Liver (tissue), 8 donors: ENCODE measurements at regions not wholly inside any gene's neighbourhood (a gene's known extent, or its start where the extent isn't known, plus 50 kb on each side); places are given as distances from the start of the nearest gene placed in this dataset.
A peak's percentile ranks its signal among the peaks of the same experiment; 100 is the strongest.

ENCODE experiments used
- DNase-seq: peaks from one replicate; pipeline ENCODE4 v3.0.0-alpha.2; 2017; ENCODE audit warnings: low spot score
- H3K27ac ChIP-seq, 2 donors: one replicate each; pipeline ENCODE4 v1.7.0; 2013; ENCODE audit warnings: inconsistent platforms in 2 of 2, low read length in 2 of 2, control low read depth in 1 of 2, low read depth in 1 of 2, mild to moderate bottlenecking in 1 of 2
- H3K27me3 ChIP-seq, 4 donors: one replicate each; pipeline versions ENCODE4 v1.6.1 to v1.7.0; 2013; ENCODE audit warnings: low read length in 3 of 4, inconsistent platforms in 1 of 4, mild to moderate bottlenecking in 1 of 4, moderate library complexity in 1 of 4; ENCODE audit not compliant: control insufficient read depth in 4 of 4, insufficient read depth in 4 of 4
- H3K36me3 ChIP-seq, 4 donors: one replicate each; pipeline versions ENCODE4 v1.6.1 to v1.7.0; 2013; ENCODE audit warnings: low read length in 3 of 4, mild to moderate bottlenecking in 3 of 4, low read depth in 1 of 4, moderate library complexity in 1 of 4; ENCODE audit not compliant: control insufficient read depth in 4 of 4, insufficient read depth in 3 of 4
- H3K4me1 ChIP-seq, 4 donors: one replicate each; pipeline versions ENCODE4 v1.6.1 to v1.7.0; 2013; ENCODE audit warnings: low read length in 3 of 4, mild to moderate bottlenecking in 3 of 4, moderate library complexity in 1 of 4; ENCODE audit not compliant: control insufficient read depth in 4 of 4, insufficient read depth in 4 of 4
- H3K4me3 ChIP-seq, 3 donors: one replicate each; pipeline versions ENCODE4 v1.6.1 to v1.7.0; 2013; ENCODE audit warnings: low read length in 3 of 3, control low read depth in 1 of 3, low read depth in 1 of 3, mild to moderate bottlenecking in 1 of 3
- H3K9ac ChIP-seq, 2 donors: one replicate each; pipeline ENCODE4 v1.7.0; 2013; ENCODE audit warnings: low read length in 2 of 2, mild to moderate bottlenecking in 2 of 2, moderate library complexity in 2 of 2, control low read depth in 1 of 2, low read depth in 1 of 2
- H3K9me3 ChIP-seq, 4 donors: one replicate each; pipeline versions ENCODE4 v1.6.1 to v1.7.0; 2013; ENCODE audit warnings: low read length in 3 of 4; ENCODE audit not compliant: control insufficient read depth in 4 of 4
- CTCF ChIP-seq: fragments of 150-350 bp; IDR thresholded peaks from 2 replicates; pipeline ENCODE4 v1.5.1; 2017; ENCODE audit warnings: improper control_type of control experiment, low read depth, low read length; ENCODE audit not compliant: missing input control
- EGR1 ChIP-seq, 2 donors: IDR thresholded peaks; 2 replicates each; pipeline ENCODE4 v1.6.1; 2016 to 2018; ENCODE audit warnings: antibody characterized with exemption in 2 of 2, low read depth in 2 of 2
- FOXA1 ChIP-seq: IDR thresholded peaks from 2 replicates; pipeline ENCODE4 v1.6.1; 2016; ENCODE audit warnings: antibody characterized with exemption
- FOXA2 ChIP-seq: IDR thresholded peaks from 2 replicates; pipeline ENCODE4 v1.6.1; 2016; ENCODE audit warnings: antibody characterized with exemption
- HNF4A ChIP-seq, 2 donors: conservative IDR thresholded peaks; 2 replicates each; pipeline ENCODE4 v1.6.1; 2016; ENCODE audit warnings: antibody characterized with exemption in 2 of 2, mild to moderate bottlenecking in 2 of 2
- HNF4G ChIP-seq: IDR thresholded peaks from 2 replicates; pipeline ENCODE4 v1.6.1; 2016; ENCODE audit warnings: antibody characterized with exemption
- JUND ChIP-seq, 2 donors: IDR thresholded peaks; 2 replicates each; pipeline ENCODE4 v1.6.1; 2016; ENCODE audit warnings: antibody characterized with exemption in 2 of 2
- NR2F2 ChIP-seq: IDR thresholded peaks from 2 replicates; pipeline ENCODE4 v1.6.1; 2016; ENCODE audit warnings: antibody characterized with exemption
- RAD21 ChIP-seq, 2 donors: IDR thresholded peaks; 2 replicates each; pipeline ENCODE4 v1.6.1; 2016; ENCODE audit warnings: antibody characterized with exemption in 2 of 2, mild to moderate bottlenecking in 2 of 2
- RXRA ChIP-seq, 2 donors: IDR thresholded peaks; 2 replicates each; pipeline ENCODE4 v1.6.1; 2017 to 2018; ENCODE audit warnings: antibody characterized with exemption in 2 of 2, mild to moderate bottlenecking in 1 of 2
- SP1 ChIP-seq: IDR thresholded peaks from 2 replicates; pipeline ENCODE4 v1.6.1; 2018; ENCODE audit warnings: antibody characterized with exemption, mild to moderate bottlenecking
- TAF1 ChIP-seq: conservative IDR thresholded peaks from 2 replicates; pipeline ENCODE4 v1.6.1; 2016; ENCODE audit warnings: antibody characterized with exemption, mild to moderate bottlenecking
- YY1 ChIP-seq: IDR thresholded peaks from 2 replicates; pipeline ENCODE4 v1.6.1; 2016; ENCODE audit warnings: antibody characterized with exemption, mild to moderate bottlenecking
- ZBTB33 ChIP-seq: IDR thresholded peaks from 2 replicates; pipeline ENCODE4 v1.6.1; 2016; ENCODE audit warnings: antibody characterized with exemption
- WGBS: extraction: QIAGEN DNeasy Blood & Tissue Kit; methylation state at CpG from one replicate; pipeline ENCODE4 v1.1.7; 2013; 5-methylcytosine and 5-hydroxymethylcytosine counted together
- TF ChIP-seq, protein P1 (sequence below): IDR thresholded peaks from 2 replicates; pipeline ENCODE4 v1.6.1; 2016; ENCODE audit warnings: antibody characterized with exemption, mild to moderate bottlenecking
- TF ChIP-seq, protein P2 (sequence below): IDR thresholded peaks from 2 replicates; pipeline ENCODE4 v1.6.1; 2016; ENCODE audit warnings: antibody characterized with exemption
- TF ChIP-seq, protein P3 (sequence below): IDR thresholded peaks from 2 replicates; pipeline ENCODE4 v1.6.1; 2016; ENCODE audit warnings: antibody characterized with exemption
- donor health status: healthy.
- donor health status: healthy.
- donor health status: healthy.
- donor health status: healthy.
- donor health status: healthy.

DNA sequence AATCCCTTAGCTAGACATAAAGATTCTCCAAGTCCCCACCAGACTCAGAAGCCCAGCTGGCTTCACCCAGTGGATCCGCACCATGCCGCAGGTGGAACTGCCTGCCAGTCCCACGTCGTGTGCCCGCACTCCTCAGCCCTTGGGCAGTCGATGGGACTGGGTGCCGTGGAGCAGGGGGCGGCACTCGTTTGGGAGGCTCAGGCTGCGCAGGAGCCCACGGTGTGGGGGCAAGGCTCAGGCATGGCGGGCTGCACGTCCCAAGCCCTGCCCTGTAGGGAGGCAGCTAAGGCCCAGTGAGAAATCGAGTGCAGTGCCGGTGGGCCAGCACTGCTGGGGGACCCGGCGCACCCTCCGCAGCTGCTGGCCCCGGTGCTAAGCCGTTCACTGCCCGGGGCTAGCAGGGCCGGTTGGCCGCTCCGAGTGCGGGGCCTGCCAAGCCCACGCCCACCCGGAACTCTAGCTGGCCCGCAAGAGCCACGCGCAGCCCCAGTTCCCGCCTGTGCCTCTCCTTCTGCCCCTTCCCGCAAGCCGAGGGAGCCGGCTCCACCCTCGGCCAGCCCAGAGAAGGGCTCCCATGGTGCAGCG is 95.9 kb upstream of the DTNBP1 start:
- Histone ChIP-seq H3K4me3 (no peak overlapping the region), H3K9ac (no peak overlapping the region), H3K27ac (no peak overlapping the region), H3K36me3 (no peaks in the 10 kb centered on the region), H3K4me1 (peaks cover 0 to 46% (median 33%) of the 10 kb centered on the region in 4 donors), H3K27me3 (peaks cover 0 to 4% (median 0%) of the 10 kb centered on the region in 4 donors), H3K9me3 (no peaks in the 10 kb centered on the region)
- WGBS = 98% methylated on average over 36 of the region's 36 CpGs
- TF ChIP-seq CTCF (no peak), FOXA1 (no peak), SP1 (no peak), JUND (IDR thresholded peaks at IDR 0.05) (no peak), TAF1 (no peak), ZBTB33 (no peak), FOXA2 (no peak), RAD21 (IDR thresholded peaks at IDR 0.05) (no peak), NR2F2 (no peak), HNF4G (no peak)
- TF ChIP-seq, protein P1, sequence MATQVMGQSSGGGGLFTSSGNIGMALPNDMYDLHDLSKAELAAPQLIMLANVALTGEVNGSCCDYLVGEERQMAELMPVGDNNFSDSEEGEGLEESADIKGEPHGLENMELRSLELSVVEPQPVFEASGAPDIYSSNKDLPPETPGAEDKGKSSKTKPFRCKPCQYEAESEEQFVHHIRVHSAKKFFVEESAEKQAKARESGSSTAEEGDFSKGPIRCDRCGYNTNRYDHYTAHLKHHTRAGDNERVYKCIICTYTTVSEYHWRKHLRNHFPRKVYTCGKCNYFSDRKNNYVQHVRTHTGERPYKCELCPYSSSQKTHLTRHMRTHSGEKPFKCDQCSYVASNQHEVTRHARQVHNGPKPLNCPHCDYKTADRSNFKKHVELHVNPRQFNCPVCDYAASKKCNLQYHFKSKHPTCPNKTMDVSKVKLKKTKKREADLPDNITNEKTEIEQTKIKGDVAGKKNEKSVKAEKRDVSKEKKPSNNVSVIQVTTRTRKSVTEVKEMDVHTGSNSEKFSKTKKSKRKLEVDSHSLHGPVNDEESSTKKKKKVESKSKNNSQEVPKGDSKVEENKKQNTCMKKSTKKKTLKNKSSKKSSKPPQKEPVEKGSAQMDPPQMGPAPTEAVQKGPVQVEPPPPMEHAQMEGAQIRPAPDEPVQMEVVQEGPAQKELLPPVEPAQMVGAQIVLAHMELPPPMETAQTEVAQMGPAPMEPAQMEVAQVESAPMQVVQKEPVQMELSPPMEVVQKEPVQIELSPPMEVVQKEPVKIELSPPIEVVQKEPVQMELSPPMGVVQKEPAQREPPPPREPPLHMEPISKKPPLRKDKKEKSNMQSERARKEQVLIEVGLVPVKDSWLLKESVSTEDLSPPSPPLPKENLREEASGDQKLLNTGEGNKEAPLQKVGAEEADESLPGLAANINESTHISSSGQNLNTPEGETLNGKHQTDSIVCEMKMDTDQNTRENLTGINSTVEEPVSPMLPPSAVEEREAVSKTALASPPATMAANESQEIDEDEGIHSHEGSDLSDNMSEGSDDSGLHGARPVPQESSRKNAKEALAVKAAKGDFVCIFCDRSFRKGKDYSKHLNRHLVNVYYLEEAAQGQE = no peak
- DNase-seq = no peak

GRCh38 chr6:15755526-15755925 is 92.7 kb upstream of the DTNBP1 start:
- Histone ChIP-seq H3K27ac (no peak overlapping the region), H3K27me3 (peaks cover 0 to 4% (median 0%) of the 10 kb centered on the region in 4 donors), H3K9me3 (no peaks in the 10 kb centered on the region), H3K9ac (no peak overlapping the region), H3K36me3 (no peaks in the 10 kb centered on the region), H3K4me1 (peaks cover 0 to 24% (median 14%) of the 10 kb centered on the region in 4 donors), H3K4me3 (no peak overlapping the region)
- DNase-seq = no peak
- 37% methylated on average over 6 of the region's 6 CpGs for WGBS
- TF ChIP-seq EGR1 (IDR thresholded peaks at IDR 0.05; ENCODE audit: low read depth in 2 of 2) = no peak
- peak; percentile 29 to 62 for TF ChIP-seq HNF4A (conservative IDR thresholded peaks at IDR 0.05)
- peak; percentile 30 for TF ChIP-seq YY1
- TF ChIP-seq HNF4G = no peak
- TF ChIP-seq ZBTB33 = peak; percentile 48
- TF ChIP-seq RXRA (IDR thresholded peaks at IDR 0.05) = peak in 1 of 2 donors; percentile 72
- TF ChIP-seq, protein P2, sequence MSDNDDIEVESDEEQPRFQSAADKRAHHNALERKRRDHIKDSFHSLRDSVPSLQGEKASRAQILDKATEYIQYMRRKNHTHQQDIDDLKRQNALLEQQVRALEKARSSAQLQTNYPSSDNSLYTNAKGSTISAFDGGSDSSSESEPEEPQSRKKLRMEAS = no peak
- TF ChIP-seq SP1 = no peak
- TF ChIP-seq TAF1 = no peak
- TF ChIP-seq, protein P3, sequence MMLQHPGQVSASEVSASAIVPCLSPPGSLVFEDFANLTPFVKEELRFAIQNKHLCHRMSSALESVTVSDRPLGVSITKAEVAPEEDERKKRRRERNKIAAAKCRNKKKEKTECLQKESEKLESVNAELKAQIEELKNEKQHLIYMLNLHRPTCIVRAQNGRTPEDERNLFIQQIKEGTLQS = no peak
- no peak for TF ChIP-seq CTCF
